HG02884 (cell line): ENCODE measurements at regions not wholly inside any gene's neighbourhood (a gene's known extent, or its start where the extent isn't known, plus 50 kb on each side); places are given as distances from the start of the nearest gene placed in this dataset.
"Not testable (repeated sequence)": the region's sequence is repeated elsewhere in the genome, so short reads cannot be mapped to it uniquely, and the experiment has no call there.

Experiments
- ATAC-seq: cut with Tn5 transposase; IDR thresholded peaks from one replicate; pipeline ENCODE4 v1.9.1; 2021; ENCODE audit warnings: mild to moderate bottlenecking, moderate library complexity; ENCODE audit not compliant: unreplicated experiment

DNA sequence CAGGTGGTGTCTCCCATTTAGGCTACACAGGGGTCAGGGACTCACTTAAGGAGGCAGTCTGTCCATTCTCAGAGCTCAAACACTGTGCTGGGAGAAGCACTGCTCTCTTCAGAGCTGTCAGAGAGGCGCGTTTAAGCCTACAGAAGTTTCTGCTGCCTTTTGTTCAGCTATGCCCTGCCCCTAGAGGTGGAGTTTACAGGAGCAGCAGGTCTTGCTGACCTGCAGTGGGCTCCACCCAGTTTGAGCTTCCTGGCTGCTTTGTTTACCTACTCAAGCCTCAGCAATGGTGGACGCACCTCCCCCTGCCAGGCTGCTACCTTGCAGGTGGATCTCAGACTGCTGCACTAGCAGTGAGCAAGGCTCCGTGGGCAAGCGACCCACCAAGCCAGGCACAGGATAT, 260.1 kb downstream of the MEF2C start:
- not testable (repeated sequence) for ATAC-seq

GRCh38 chr5:88615767-88616166, 267.2 kb downstream of the MEF2C start:
- ATAC-seq: not testable (repeated sequence)

- no peak for ATAC-seq
Measured at GRCh38 chr5:88613051-88613450, 269.9 kb downstream of the MEF2C start.

DNA sequence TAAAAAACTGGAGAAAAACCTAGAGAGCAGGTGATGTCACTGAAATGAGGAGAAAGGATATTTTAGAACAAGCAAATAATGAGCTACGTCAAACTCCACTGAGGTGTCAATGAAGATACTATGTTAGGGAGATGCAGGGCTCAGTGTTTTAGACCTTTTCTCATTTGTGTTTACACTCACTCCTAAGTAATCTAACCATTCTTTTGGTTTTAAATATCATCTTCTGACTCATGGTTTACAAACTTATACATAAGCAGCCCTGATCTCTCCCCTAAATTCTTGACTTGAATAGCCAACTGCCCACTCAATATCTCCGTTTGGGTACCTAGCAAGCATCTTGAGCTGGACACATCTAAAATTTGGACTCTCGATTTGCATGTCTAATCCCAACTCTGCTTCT, 272.4 kb downstream of the MEF2C start:
- no peak for ATAC-seq

- no peak for ATAC-seq
Measured at GRCh38 chr5:88607492-88607891, 275.5 kb downstream of the MEF2C start.

DNA sequence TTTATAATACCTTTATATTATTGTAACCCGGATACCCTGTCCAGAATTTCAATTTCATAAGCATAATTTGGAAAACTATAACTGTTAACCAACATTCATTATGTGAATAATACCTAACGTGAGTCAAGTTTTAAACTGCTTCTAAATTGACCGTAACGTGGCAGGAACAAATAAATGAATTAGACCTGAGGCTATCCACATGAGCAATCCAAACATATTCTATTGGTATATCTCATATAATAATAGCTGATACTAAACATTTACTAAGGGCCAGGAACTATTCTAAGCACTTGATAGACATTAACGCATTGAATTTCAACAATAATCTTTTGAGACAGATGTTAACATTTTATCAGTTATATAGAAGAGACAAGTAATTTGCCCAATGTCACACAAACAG, 276.4 kb downstream of the MEF2C start:
- ATAC-seq: no peak

GRCh38 chr5:88606173-88606572, 276.8 kb downstream of the MEF2C start:
- no peak for ATAC-seq

DNA sequence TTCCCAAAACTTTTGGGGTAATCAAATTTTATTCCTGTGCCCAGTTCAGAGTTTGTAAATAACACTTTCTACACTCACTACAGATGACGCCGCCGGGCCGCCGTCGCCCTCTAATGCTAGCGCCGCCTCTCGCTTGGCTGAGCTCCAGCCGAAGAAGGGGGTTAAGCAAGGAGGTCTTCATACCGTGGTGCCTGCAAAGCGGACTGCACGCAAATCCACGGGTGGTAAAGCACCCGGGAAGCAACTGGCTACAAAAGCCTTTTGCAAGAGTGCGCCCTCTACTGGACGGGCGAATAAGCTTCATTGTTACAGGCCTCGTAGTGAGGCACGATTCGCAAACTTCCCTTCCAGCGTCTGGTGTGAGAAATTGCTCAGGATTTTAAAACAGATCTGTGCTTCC, 280.4 kb downstream of the MEF2C start:
- ATAC-seq: no peak

- no peak for ATAC-seq
Measured at GRCh38 chr5:88594441-88594840, 288.5 kb downstream of the MEF2C start.

DNA sequence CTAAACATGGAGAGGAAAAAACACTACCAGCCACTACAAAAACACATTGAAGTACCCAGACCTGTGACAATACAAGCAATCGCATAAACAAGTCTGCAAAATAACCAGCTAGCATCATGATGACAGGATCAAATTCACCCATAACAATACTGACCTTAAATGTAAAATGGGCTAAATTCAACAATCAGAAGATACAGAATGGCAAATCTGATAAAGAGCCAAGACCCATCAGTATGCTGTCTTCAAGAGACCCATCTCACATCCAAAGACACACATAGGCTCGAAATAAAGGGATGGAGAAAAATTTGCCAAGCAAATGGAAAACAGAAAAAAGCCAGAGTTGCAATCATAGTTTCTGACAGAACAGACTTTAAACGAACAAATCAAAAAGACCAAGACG, 294.4 kb downstream of the MEF2C start:
- no peak for ATAC-seq

DNA sequence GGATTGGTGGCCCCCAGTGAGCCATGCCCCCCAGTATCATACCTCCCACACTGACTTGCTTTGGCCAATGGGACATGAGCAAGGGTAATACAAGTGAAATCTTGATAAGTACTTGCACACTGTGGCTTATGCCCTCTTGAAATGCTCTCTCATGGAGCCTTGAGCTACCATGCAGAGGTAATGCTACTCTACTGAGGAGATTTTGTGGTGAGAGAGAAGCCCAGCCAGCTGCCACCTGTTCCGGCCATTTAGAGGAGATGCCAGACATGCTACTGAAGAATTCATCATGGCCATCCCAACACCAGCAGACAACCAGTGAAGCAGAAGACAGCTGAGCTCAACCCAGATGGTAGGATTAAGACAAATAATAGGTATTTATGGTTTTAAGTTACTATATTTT, 299.5 kb downstream of the MEF2C start:
- no peak for ATAC-seq

DNA sequence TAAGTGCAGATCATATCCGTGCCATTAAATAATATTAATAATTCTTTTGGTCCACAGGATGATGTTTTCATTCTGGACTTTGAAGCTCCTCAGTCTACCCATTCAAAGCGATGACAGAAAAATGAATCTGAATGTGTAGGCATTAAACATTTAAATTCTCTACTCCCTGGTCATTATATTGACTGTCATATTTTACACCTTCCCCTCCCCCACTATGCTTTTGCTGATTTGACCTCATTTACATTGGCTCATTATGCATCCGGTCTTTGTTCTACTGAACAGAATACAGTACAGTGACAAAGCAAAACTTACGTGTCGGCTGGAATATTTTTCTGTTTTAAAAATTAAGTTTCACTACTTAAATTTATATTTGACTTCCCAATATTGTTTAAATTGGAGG, 289.7 kb upstream of the TMEM161B start:
- no peak for ATAC-seq

DNA sequence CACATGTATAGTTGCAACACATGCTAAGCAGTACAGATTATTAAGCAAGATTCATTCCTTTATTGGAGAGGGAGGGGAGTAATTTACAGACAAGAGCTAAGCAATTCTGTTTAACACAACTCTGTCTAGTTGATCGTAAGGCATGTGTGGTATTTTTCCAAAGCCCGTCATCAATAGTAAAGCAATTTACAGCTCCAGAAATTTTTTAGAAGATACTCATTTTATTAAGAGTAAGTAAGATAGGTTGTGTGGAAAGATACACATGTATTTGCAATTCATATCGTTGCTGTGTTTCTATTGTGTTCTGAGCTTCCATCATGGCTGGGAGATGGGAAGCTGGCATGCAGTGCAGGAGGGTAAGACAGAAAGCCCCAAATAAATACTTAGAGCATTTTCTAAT, 289.2 kb upstream of the TMEM161B start:
- no peak for ATAC-seq

DNA sequence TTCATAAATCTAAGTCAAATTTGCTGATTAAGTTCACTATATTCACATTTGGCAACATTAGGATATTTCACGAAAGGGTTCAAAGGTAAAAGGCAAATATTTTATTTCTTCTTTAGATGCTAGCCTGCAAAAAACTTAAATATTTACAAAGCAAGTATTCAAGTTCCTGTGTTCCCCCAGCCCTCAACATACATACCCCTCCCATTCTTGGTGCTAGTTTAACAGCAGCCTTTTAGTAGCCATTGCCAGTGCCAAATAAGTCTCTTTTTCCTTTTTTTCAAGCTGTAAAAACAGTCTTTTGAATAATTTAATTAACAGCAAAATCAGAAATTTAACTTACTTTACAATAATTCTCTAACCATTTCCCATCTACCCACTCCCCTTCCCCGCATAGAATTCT, 288.5 kb upstream of the TMEM161B start:
- no peak for ATAC-seq

- ATAC-seq: no peak
Measured at GRCh38 chr5:88556406-88556805, 287.8 kb upstream of the TMEM161B start.

GRCh38 chr5:88555674-88556073, 287.0 kb upstream of the TMEM161B start:
- ATAC-seq: no peak

- ATAC-seq: no peak
Measured at GRCh38 chr5:88553986-88554385, 285.3 kb upstream of the TMEM161B start.

- ATAC-seq: no peak
Measured at GRCh38 chr5:88553136-88553875, 284.7 kb upstream of the TMEM161B start.

GRCh38 chr5:88552426-88552825, 283.8 kb upstream of the TMEM161B start:
- no peak for ATAC-seq

DNA sequence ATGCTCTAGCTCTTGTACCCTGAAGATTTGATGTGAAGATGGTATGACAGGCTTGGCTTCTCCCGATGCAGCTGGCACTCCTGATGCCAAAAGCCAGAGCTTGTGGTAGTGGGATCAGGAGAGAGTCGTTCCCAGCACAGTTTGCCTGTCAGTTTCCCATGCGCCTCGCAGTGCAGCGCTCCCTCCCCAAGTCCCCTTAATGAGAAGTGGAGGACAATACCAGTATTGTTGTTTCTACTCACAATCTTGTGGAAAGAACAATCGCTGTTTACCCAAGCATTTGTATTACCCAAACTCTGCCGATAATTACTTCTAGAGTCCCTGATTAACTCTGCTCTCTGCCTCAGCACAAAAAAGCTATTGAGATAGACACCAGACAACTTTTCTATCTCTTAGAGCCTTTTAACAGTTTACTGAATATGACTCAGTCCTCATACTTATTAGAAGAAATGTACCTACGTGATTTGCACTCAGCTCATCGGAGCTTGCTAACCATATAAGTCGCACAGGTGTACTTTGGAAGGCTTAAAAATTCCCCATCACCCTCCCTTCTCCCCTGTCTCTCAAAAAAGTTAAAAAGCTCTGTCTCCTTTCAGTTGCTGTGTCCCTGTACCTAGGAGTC, 283.2 kb upstream of the TMEM161B start:
- ATAC-seq: no peak

DNA sequence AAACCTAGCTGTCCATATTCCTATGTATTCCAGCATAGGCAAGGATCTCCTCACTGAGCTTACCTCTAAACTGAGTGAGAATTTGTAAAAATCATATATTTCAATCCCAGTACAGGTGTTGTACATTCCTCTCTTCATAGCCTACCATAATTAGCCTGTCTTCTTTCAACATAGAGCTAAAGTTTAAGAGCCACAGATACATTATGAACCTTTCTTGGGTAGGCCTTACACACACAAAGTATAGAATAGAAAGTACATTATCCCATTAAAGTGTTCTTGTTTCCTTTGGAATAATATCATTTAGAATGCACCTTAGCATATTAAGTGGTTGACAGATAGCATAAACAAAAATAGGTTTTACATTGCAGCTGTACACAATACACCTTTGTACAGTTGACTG, 282.1 kb upstream of the TMEM161B start:
- ATAC-seq: no peak

- no peak for ATAC-seq
Measured at GRCh38 chr5:88548136-88548805, 279.6 kb upstream of the TMEM161B start.
